NCI-H345 treated with DMSO at 0.1 percent for 48 hours (cell line): ENCODE measurements at regions not wholly inside any gene's neighbourhood (a gene's known extent, or its start where the extent isn't known, plus 50 kb on each side); places are given as distances from the start of the nearest gene placed in this dataset.
"Not testable (repeated sequence)": the region's sequence is repeated elsewhere in the genome, so short reads cannot be mapped to it uniquely, and the experiment has no call there.

ENCODE experiments used
- DNase-seq: peaks from one replicate; lab custom pipeline; 2025; ENCODE audit not compliant: unreplicated experiment; lab: John Stamatoyannopoulos, UW

DNA sequence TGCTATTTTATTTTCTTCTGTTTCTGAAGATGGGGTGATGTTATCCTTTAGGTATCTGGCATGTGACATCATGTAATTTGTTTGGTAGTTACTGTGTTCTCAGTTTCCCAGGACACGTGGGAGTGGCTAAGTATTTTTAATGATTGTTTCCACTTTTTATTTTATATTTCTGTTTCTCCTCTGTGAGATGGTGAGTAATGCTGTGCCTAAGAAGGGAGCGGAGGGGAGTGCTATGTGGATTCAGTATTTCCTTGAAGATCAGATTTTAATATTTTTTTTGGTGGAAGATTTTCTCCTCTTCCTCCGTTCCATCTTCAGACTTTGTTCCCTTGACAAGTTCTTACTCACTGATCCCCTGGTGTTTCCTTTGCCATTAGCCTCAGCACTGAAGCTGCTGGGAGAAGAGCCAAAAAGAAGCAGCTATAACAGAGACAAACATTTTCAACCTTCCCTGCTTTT lies 180.0 kb upstream of the MMADHC start:
- DNase-seq = no peak

GRCh38 chr2:149766339-149766738 lies 178.8 kb upstream of the MMADHC start:
- DNase-seq = no peak

- no peak for DNase-seq
These were observed 178.1 kb upstream of the MMADHC start for GRCh38 chr2:149765636-149766035.

DNA sequence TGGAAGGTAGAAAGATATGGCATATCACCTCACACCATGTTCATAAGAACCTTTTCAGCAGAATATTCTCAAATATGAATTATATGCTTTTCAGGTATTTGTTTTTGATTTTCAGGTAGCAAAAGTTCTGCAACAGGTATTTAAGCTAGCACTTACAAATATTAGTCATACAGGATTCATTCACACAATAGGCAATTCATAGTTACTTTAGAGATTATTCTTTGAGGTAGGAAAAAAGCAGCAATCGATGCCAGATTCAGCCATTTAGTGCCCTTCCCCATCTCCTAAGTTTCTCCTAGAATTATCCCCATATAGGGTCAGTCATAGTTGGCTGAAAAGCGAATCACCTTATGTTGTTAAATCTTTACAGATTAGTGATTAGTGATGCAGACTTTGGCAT lies 177.4 kb upstream of the MMADHC start:
- no peak for DNase-seq

DNA sequence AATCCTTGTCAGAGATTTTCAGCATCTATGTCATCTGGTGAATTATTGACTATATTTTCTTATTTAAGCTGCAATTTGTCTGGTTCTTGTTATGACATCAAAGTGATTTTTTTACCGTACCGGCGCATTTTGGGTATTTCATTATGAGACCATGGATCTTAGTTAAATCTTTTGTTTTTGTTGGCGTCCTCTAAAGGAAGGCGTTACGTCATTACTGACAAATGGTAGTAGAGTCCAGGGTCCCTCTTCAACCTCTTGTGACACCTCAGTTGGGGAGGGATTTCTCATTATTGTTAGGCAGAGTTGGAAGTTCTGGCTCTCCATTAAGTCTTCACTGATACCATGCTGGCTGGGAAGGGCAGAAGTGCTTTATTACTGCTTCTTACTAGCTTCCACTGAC lies 175.8 kb upstream of the MMADHC start:
- DNase-seq = no peak

DNA sequence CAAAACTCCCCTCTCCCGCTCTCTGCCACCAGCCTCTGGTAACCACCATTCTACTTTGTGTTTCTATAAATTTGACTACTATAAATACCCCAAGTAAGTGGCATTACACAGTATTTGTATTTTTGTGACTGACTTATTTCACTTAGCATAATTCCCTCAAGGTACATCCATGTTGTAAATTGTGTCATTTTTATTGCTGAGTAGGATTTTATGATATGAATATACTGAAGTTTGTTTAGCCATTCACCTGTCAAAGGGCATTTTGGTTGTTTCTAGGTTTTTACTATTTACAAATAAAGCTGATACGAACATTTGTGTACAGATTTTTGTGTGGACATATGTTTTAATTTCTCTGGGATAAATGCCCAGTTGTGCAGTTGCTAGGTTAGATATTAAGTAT lies 174.0 kb upstream of the MMADHC start:
- DNase-seq = no peak

DNA sequence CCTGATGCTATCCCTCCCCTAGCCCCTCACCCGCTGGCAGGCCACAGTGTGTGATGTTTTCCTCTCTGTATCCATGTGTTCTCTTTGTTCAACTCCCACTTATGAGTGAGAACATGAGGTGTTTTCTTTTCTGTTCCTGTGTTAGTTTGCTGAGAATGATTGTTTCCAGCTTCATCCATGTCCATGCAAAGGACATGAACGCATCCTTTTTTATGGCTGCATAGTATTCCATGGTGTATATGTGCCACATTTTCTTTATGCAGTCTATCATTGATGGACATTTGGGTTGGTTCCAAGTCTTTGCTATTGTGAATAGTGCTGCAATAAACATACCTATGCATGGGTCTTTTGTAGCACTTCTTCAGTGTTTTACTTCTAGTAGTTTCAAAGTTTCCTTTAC lies 171.8 kb upstream of the MMADHC start:
- DNase-seq = not testable (repeated sequence)

DNA sequence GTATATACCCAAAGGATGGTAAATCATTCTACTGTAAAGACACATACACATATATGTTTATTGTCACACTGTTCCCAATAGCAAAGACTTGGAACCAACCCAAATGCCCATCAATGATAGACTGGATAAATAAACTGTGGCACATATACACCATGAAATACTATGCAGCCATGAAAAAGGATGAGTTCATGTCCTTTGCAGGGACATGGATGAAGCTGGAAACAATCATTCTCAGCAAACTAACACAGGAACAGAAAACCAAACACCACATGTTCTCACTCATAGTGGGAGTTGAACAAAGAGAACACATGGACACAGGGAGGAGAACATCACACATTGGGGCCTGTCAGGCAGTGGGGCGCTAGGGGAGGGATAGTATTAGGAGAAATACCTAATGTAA lies 167.1 kb upstream of the MMADHC start:
- DNase-seq = not testable (repeated sequence)

DNA sequence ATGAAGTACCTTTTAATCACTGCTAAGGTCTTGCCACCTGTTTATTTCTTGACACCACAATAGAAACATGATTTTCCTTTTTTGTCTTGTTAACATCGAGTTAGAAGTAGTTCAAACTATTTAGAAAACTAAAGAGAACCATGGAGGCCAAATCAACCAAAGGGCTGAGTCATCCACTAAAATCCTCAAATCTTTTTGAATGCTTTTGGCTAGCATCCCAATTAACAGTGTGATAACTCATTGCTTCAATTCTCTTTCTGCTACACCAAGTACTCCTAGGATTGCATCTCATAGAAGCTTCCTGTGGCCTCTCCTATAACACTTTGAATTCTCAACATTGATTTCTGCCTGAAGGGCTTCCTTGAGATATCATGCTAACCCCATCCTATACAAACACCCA lies 159.9 kb upstream of the MMADHC start:
- DNase-seq = no peak

GRCh38 chr2:149745396-149746230 lies 158.0 kb upstream of the MMADHC start:
- DNase-seq = no peak

DNA sequence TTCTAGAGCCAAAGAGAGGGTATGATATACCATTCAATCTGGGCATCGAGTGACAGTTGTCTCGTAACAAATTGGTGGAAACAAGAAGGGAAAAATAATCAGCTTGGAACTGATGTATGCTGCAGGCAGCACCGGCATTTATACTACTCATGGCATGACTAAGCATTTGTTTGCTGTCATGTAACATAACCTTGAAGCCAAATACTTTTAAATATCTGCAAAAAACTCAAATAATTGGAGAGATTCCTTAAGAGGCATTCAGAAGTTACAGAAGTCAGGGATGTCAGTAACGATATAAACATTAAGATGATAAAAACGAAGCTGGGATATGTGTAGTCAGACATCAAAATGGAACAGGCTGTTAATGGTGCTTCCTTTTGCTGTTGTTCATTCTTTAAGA lies 157.3 kb upstream of the MMADHC start:
- DNase-seq = no peak

DNA sequence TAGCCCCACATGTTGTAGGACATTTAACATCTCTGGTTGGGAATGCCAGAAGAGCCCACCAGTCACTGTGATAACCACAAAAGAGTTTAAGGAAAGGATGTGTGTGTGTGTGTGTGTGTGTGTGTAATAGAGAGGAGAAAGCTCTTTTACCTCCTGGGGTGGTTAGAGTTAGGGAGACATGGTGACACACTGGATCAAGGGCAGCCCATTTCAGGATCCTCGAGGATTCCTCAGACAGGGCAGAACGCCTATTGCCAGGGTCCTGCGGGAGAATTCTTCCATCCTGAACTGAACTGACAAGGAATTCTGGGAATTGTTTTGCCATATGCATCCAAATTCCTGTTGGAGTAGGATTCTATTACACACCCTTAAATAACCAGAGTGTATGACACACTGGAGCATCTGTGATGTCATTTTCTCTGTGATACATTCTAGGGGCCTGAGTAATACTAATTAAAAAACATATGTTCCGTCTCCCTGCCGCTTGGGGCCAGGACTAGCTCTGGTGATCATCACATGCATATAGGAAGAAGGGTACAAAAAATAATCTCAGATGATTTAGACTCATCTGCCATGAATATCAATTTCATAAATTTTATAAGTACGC lies 156.4 kb upstream of the MMADHC start:
- no peak for DNase-seq

- no peak for DNase-seq
These were observed 154.1 kb upstream of the MMADHC start for GRCh38 chr2:149741646-149742045.

DNA sequence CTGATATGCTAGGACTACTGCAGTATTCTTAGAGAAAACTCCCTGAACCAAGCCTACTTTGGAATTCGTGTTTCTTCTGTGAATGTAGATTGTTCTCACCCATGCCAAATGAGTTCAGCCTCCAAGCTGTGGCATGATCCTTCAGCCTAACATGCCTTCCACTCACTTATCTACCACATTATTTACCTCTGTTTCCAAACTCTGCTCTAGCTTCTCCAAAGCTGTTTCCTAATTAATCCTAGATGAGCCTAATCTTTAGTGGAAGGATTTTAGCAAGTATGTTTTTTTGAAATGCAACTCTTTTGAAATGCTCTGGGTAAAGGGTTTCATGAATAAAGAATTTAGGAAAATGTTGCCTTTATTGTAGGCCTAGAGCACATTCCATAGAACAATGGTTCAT lies 152.9 kb upstream of the MMADHC start:
- DNase-seq = no peak

DNA sequence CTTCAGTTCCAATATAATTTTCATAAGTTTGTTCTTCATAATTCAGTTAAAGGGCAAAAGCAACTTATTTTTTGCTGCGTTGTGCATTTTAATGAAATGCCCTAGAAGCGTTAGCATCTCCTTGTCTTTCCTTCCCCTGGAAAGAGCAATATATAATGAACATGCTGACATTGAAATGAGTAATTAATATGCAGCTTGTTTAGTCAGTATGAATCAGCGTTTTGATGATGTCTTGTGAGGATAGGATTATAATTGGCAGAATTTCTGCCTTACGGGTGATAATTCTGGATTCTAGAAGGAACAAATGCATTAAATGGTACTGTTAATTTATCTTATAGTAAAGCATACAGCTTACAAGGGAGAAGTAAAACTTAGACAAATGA lies 152.3 kb upstream of the MMADHC start:
- DNase-seq = no peak

GRCh38 chr2:149739171-149739882 lies 151.8 kb upstream of the MMADHC start:
- DNase-seq = no peak

DNA sequence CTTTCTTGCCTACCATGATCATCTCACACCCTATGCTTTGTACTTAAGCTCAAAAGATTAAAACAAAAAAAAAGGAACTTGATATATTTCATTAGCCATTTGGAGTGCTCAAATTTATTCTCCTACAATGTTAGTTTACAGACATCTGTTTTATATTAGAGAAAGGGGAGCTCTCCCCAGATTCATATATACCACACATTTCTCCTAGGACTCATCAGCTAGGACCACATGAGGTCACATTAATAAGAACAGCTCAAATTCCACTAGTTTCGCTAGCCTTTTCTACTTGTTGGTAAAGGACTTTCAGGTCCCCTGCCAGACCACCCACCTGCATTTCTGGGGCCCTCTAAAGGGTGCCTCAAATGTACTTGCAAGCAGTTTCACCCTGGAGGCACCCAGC lies 151.2 kb upstream of the MMADHC start:
- no peak for DNase-seq

- no peak for DNase-seq
These were observed 150.3 kb upstream of the MMADHC start for GRCh38 chr2:149737896-149738295.

- DNase-seq = no peak
These were observed 147.8 kb upstream of the MMADHC start for GRCh38 chr2:149735237-149735958.

- no peak for DNase-seq
These were observed 146.5 kb upstream of the MMADHC start for GRCh38 chr2:149733936-149734685.
